HG03066 (cell line): ENCODE measurements at regions not wholly inside any gene's neighbourhood (a gene's known extent, or its start where the extent isn't known, plus 50 kb on each side); places are given as distances from the start of the nearest gene placed in this dataset.
"Not testable (repeated sequence)": the region's sequence is repeated elsewhere in the genome, so short reads cannot be mapped to it uniquely, and the experiment has no call there.

Experiments
- ATAC-seq: cut with Tn5 transposase; IDR thresholded peaks from one replicate; pipeline ENCODE4 v1.9.1; 2021; ENCODE audit warnings: low read depth; ENCODE audit not compliant: unreplicated experiment

DNA sequence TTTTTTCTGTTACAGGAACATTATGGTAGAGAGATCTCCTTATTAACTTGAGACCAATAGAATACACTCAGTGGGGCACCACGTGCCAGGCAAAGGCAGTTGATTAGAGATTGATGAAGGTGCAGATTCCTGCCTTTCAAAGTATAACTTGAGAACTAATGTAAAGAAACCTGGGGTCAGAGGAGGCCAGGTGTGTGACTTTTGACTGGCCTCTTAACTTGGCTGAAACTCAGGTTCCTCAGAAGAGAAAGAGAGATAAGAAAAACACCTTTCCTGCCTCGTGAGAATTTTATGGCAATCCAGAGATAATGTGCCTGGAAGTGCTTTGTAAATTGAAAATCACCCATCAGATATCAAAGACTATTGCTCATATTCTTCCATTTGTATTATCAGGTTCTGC is 110.7 kb upstream of the GZMB start:
- ATAC-seq, result no peak

DNA sequence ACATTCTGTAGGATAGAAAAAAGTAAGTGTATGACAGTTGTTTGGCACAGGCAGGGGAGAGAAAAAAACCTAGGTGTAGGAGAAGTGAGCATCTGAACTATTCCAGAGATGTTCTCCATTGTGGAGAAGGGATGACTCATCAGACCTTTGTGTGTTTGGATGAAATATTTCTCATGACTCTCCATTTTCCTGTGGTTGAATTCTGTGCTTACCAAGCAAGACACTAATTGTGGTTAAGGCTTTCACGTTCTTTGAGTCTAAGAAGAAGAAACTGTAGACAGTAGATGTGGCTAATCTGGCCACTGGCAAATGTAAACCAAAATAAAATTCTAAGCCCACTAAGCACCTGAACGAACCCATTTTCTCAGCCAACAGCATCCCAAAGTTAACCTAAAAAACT is 107.9 kb upstream of the GZMB start:
- ATAC-seq, result no peak

DNA sequence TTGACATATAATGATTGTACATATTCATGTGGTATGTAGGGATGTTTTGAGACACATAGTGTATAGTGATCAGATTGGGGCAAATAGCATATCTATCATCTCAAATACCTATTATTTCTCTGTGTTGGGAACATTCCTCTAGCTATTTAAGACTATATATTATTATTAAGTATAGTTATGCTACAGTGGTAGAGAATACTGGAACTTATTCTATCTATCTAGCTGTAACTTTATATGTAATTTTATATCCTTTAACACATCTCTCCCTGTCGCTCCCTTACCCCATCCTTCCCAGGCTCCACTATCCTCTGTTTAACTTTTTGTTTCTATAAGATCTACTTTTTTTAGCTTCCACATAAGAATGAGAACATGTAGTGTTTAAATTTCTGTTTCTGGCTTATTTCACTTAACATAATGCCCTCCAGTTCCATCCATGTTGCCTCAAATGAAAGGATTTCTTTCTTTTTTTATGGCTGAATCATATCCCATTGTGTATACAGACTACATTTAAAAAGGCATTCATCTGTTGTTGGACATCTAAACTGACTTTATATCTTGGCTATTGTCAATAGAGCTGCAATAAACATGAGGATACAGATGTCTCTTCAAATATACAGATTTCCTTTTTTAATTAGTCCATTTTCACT is 102.1 kb upstream of the GZMB start:
- no peak for ATAC-seq

DNA sequence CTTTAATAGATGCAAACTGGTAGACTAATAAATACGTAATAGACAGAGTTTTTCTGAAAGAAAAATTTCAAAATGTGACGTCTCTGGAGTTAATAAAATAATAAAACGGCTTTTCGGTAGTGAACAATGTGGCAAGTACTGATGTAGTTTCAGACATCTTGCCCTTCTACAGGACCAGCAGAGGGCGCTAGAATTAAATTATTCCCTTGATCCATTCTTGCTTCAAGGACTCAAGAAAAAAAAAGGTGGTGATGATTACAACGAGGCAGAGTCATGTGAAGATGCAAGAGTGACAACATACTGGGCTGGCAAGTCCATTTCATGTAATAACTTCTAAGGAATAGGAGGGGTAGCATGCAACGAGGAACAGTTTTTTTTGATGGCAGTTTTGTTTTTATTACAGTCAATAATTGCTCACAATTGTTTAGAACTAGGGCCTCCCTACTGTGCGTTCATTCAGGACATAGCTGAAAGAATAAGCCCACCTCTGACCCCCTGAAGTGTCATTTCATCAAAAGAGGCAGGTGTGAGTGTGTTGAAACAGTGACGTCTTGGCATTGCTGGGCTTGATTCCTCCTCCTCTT is 101.0 kb upstream of the GZMB start:
- no peak for ATAC-seq

DNA sequence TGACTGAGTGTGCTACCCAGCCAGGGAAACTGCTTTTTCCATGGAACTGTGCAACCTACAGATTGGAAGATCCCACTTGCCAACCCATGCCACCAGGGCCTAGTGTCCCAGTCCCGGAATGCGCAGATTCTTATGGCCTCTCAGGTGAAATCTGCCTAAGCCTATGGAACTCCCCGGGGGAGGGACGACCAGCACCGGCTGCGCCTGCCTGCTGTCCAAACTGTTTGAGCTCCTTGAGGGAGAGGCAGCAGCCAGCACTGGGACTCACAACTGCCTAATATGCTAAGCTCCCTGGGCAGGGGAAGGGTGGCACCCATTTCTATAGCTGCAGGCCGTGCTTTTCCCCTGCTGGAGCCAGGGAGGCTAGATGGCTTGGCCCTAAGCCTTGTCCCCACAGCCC is 92.5 kb upstream of the GZMB start:
- ATAC-seq, result no peak

- ATAC-seq, result no peak
Measured at GRCh38 chr14:24725311-24725710, 91.3 kb upstream of the GZMB start.

- no peak for ATAC-seq
Measured at GRCh38 chr14:24721775-24722174, 87.8 kb upstream of the GZMB start.

DNA sequence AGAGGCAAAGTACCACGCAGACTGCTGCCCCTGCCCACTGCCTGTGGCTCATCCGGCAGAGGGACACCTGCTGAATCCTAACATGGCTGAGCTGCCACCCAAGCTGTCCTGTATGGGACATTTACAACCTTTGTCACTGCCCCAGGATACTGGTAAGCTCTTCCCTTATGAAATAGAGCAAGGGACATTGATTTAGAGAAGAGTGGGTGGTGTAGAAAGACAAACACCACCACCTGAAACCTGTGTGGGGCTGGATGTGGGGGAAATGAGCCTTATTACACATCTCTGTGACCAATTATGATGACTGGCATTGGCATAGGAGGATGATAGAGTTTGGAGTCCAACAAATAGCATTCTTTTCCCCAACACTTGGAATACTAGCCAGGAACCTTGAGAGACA is 81.2 kb upstream of the GZMB start:
- ATAC-seq, result no peak

DNA sequence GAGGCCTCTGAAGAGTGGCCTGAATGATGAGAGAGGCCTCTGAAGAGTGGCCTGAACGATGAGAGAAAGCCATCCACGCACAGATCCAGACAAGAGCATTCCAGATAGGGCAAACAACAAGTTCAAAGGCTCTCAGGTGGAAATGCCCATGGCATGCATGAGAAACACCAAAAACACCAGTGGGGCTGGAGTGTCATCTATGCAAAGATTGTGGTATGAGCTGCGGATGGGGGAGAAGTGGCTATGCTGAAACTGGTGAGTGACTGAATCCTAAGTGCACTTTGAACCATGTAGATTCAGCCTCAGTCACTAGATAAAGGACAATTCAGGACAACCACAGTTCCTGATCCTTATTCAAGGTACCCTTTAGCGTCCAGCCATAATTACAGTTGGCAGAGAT is 79.4 kb upstream of the GZMB start:
- ATAC-seq, result no peak

- no peak for ATAC-seq
Measured at GRCh38 chr14:24712909-24713308, 78.9 kb upstream of the GZMB start.

DNA sequence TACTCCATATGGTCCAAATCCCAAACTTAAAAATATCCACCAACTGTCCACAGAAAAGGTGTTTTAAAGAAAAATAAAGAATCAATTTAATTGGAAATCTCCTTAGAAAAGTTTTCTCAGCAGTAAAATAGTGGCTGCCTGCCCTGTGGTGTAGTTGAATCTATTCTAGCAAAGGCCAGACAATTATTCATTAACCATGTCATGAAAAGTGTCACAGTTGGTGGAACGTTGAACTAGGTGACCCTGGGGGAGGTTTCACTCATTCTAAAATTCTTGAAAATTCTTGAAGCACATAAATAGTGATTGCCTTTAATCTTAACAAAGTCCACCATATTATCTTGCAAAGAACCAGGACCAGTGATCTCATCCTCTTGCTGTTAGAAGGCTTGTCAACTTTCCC is 78.4 kb upstream of the GZMB start:
- no peak for ATAC-seq

- no peak for ATAC-seq
Measured at GRCh38 chr14:24710403-24711112, 76.6 kb upstream of the GZMB start.

DNA sequence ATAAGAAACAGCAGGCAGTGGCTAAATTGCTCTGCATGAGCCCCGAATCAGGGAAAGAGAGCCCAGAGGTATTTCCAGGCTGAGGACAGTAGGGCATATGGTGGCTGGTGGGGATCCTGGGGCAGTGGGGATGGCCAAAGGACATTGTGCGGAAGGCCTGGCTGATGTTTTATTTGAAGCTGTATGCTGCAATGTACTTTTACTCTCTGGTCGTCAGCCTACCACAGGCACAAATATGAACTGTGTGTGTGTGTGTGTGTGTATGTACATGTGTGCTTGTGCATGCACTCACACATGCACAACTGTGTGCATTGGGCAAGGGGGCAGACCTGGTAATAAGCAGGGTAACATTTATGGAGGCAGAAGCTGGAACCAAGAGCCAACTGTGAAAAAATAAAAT is 74.7 kb upstream of the GZMB start:
- no peak for ATAC-seq

DNA sequence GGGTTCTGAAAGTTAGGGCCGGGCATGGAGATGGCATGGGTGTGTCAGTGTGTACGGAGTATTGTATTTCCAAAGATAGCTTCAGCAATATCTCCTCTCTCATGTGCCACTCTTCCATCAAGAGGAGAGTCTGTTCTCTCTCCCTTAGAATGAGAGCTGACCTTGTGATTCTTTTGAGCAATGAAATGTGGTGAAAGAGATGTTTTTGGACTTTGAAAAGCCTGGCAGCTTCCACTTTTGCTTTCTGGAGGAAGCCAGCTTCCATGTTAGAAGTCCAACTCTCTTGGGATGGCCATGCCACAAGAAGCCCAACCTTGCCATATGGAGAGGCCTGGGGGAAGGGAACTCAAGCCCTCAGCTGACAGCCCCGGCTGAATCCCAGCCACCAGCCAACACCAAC is 72.4 kb upstream of the GZMB start:
- no peak for ATAC-seq

DNA sequence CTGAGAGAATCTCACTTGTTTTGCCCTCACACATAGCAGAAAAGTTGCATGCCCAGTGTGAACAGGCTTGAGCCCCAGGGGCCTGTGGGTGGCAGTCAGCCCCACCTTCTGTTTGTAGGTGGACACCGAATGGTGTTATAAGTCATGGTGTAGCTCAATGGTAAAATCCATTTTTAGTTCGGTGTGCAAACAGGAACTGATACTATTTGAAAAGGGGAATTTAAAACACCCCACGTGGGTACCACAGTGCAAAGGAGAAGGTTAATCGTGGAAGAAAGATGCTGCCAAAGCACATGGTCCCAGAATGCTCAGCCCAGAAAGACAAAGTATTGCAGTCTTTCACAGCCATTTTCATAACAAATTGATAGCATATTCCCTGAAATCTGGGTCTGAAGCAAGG is 71.8 kb upstream of the GZMB start:
- peak; percentile 79 for ATAC-seq

GRCh38 chr14:24701062-24701461 is 67.1 kb upstream of the GZMB start:
- ATAC-seq, result no peak

DNA sequence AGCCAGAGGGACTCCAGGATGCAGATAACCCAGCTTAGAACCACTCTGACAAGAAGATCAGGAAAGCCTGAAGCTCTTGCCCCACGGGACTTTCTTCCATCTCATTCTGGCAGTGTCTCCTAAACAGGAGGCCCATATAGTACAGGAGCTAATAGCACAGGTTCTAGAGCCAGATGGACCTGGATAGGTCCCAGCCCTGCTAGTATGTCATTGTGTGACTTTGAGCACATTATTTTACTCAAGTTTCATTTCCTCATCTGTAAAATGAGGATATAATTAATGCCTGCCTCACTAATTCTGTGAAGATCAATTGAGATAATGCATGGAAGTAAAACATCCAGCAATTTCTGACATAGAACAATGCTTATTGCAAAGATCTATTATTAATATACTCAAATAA is 66.5 kb upstream of the GZMB start:
- no peak for ATAC-seq

DNA sequence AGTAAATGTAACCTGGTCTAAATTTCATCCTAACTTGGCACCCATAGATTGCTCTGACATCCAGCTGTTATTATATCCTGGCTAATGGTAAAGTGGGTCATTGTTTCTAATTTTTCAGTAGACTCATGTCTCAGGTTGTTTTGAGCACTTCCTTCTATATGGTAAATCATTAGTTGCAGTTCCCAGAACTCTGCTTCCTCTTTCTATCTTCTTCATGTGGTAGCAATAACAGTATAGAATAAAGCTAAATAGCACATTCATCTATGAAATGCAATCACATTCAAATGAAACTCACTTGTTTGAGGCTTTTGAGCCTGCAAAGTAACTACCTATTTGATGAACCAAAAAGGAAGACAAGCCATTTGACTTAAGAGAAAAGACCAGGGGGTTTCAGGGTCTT is 65.1 kb upstream of the GZMB start:
- ATAC-seq, result peak; percentile 60

DNA sequence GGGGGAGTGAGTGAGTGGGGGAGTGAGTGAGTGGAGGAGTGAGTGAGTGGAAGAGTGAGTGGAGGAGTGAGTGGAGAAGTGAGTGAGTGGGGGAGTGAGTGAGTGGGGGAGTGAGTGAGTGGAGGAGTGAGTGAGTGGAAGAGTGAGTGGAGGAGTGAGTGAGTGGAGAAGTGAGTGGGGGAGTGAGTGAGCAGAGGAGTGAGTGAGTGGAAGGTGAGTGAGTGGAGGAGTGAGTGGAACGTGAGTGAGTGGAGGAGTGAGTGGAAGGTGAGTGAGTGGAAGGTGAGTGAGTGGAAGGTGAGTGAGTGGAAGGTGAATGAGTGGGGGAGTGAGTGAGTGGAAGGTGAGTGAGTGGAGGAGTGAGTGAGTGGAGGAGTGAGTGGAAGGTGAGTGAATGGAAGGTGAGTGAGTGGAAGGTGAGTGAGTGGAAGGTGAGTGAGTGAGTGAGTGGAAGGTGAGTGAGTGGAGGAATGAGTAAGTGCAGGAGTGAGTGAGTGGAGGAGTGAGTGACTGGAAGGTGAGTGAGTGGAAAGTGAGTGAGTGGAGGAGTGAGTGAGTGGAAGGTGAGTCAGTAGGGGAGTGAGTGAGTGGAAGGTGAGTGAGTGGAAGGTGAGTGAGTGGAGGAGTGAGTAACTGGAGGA is 62.4 kb upstream of the GZMB start:
- ATAC-seq, result not testable (repeated sequence)

DNA sequence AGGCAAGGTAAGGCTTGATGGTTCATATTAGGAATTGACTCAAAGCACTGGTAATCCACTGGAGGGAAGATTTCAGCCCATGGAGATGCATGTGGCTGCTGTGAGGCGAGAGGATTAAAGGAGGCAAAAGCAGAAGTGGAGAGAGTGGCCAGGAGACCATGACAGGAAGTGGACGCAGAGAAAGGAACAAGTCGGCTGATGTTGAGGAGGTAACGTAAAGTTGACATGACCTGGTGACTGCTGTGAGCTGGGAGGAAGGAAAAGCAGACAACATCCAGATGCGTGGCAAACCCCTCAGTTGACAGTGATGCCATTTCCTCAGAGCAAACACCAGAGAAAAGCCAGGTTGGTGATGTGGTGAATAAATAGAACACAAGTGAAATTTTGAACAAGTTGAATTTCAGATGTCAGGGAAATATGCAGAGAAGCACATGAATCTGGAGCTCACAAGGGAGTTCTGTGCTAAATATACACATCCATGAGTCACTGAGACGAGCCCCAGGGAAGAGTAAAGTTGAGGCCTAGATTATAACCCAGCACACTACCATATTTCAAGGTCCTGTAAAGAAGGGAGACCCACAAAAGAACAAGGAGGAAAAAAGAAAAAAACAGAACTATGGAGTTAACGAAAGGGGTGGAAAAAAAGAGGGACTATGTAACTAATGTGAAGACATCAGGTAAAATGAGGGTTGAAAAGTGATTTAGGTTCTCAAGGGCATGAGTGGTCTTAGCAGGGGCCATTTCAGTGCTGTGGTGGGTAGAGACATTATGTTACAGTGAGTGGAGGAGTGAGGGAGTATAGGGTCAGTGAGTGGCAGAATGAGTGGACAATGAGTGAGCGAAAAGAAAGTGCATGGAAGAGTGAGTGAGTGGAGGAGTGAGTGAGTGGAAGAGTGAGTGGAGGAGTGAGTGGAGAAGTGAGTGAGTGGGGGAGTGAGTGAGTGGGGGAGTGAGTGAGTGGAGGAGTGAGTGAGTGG is 61.6 kb upstream of the GZMB start:
- ATAC-seq, result peak; percentile 58

DNA sequence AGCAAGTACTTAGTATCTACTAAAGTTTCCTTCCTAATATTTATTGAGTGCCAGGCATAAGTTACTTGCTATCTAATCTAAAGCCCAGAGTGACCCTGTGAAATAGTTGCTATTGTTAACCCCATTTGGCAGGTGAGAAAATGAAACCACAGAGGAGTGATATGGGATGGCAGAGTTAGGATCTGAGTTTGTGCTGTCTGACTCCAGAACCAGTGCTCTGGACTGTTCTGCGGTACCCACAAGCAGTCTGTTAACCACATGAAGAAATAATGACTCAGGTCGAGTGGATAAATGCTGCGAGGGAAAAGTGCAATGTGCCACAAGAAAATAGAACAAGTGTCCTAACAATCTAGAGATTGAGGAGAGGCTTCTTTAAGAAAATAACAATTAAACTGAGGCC is 60.7 kb upstream of the GZMB start:
- ATAC-seq, result no peak
